HG03565 (cell line): ENCODE measurements at regions not wholly inside any gene's neighbourhood (a gene's known extent, or its start where the extent isn't known, plus 50 kb on each side); places are given as distances from the start of the nearest gene placed in this dataset.
A peak's percentile ranks its signal among the peaks of the same experiment; 100 is the strongest.
"Not testable (repeated sequence)": the region's sequence is repeated elsewhere in the genome, so short reads cannot be mapped to it uniquely, and the experiment has no call there.

ENCODE experiments used
- ATAC-seq: cut with Tn5 transposase; IDR thresholded peaks from one replicate; pipeline ENCODE4 v1.9.1; 2021; ENCODE audit warnings: mild to moderate bottlenecking, moderate library complexity; ENCODE audit not compliant: unreplicated experiment

DNA sequence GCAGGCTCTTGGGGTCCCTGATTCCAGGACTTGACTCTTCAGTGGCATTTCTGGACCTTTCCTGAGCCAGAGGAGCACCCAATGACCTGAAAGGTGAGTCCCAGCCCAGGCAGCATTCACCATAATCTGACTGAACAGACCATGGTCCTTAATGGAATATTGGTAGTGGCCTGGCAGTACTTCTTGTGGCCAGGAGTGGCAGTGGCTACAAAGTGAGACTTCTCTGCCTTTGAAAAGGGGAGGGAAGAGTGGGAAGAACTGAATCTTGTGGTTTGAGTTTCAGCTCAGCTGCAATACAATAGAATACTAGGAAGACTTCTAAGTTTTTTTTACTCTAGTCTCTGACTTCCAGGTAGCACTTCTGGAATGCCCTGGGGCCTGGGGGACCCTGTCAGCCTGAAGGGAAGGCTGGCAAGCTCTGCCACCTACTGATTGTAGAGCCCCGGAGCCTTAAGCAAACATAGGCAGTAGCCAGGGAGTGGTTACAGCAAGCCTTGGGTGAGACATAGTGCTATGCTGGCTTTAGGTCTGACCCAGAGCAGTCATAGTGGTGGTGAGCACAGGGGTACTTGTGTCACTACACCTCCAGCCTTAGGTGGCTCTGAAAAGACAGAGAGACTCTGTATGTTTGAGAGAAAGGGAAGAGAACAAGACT is 674.2 kb upstream of the MANEA start:
- no peak for ATAC-seq

- no peak for ATAC-seq
Measured at GRCh38 chr6:94899191-94899590, 678.1 kb upstream of the MANEA start.

DNA sequence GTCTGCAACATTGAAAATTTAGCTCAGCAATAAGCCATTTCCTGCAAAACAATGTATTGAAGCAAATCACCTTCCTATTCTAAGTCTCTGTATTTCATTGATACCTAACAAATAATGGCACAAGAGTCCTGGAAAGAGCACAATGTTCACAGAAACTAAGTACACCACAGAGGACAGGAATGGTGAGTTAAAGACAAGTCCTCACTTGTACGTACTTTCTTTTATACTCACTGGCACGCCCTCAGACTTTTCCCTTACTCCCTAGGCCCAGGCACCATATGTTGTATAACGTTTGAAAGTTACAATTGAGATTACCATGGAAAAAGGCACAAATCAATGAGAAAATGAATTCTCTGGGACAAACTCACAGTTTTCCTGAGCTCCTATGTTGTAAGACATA is 683.0 kb upstream of the MANEA start:
- ATAC-seq: no peak

- no peak for ATAC-seq
Measured at GRCh38 chr6:94893327-94893726, 684.0 kb upstream of the MANEA start.

GRCh38 chr6:94873819-94874218 is 703.5 kb upstream of the MANEA start:
- not testable (repeated sequence) for ATAC-seq

GRCh38 chr6:94862112-94862511 is 715.2 kb upstream of the MANEA start:
- no peak for ATAC-seq

DNA sequence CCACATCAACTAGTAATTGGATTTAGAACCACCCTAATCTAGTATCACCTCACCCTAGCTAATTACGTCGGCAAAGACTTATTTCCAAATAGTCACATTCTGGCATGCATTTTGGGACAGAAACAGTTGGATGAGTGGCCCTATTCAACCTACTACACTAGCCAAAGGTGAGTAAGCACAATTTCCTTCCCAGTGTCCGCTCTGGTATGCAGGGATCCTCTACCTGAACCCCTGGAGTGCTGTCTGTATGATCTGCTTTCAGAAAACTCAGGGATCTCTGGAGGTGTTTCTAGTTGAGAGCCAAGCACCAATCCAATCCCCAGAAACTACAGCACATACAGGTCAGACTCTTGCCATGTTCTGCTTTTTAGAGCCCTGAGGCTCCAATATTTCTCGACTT is 717.4 kb upstream of the MANEA start:
- ATAC-seq: no peak

GRCh38 chr6:94856999-94857398 is 720.3 kb upstream of the MANEA start:
- not testable (repeated sequence) for ATAC-seq

GRCh38 chr6:94851329-94851728 is 726.0 kb upstream of the MANEA start:
- ATAC-seq: not testable (repeated sequence)

- no peak for ATAC-seq
Measured at GRCh38 chr6:94845742-94846141, 731.6 kb upstream of the MANEA start.

- ATAC-seq: no peak
Measured at GRCh38 chr6:94835264-94835663, 742.1 kb upstream of the MANEA start.

DNA sequence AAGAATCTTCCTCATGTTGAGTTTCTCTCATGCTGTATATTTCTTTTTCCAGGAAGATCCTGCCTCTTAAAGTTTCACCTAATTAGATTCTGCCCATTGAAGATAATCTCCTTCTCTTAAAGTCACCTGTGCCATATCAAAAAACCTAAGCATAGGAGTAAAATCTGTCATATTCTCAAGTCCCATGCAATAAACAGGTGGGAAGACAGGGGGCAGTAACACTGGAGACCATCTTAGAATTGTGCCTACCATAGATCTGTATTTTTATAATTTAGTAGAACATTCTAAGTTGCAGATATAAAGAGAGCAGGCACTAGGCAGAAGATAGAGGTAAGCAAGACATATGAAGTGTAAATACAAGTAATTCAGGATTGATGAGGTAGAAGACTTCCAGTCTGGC is 763.5 kb upstream of the MANEA start:
- no peak for ATAC-seq

- no peak for ATAC-seq
Measured at GRCh38 chr6:94801344-94801743, 776.0 kb upstream of the MANEA start.

- ATAC-seq: no peak
Measured at GRCh38 chr6:94785514-94785913, 791.8 kb upstream of the MANEA start.

- ATAC-seq: not testable (repeated sequence)
Measured at GRCh38 chr6:94785081-94785480, 792.3 kb upstream of the MANEA start.

DNA sequence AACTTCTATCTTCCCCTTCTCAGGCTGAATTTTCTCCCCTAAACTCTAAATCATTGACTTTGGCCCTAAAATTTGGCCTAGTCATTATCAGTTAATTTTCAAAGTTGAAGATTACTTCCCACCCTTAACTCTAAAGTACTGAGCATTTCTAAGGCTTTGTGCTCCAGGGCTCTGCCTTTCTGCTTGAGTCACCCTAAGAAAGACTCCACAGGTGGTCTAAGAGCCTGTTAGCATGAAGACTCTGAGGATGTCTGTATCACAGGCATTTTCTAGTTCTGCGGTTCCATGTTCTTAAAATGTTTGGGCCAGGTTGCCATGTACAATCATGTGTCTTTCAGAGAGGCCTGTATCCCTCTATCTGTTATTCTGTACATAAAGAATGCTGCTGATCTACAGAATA is 808.1 kb upstream of the MANEA start:
- no peak for ATAC-seq

GRCh38 chr6:94751641-94752329 is 825.5 kb upstream of the MANEA start:
- peak; percentile 98 for ATAC-seq

DNA sequence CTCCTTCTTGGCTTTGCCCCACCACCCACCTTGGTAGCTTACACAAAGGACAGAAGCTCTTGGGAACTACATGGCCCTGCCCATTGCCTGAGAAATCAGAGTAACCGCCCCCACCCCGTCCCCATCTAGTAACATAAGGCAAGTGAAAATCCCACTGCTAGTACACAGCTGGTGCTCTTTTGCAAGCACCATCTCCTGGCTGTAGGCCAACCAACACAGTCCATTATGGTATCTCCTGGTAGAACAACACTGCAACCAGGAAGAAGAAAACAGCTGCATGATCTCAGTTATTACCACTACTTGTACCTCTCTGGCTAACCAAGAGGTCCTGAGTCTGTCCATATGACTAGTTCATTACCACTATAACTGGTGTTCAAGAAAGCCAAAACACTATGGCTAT is 841.1 kb upstream of the MANEA start:
- no peak for ATAC-seq

DNA sequence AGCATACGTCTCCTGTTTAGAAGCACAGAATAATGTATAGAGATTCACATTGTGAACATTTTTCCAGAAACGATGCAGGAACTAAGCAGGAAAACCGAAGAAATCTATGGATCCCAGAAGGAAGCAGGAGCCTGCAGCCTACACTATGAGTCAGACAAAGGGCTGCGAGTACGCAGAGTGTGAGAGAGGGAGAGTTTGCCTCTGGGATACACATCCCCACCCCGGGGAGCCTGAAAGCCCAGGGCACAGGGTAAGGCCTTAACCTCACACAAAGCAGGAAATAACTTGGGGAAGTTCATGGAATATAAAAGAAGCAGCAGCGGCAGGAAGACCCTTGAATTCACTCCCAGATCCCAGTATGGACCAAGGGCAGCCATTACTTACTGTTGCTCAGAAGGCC is 842.1 kb upstream of the MANEA start:
- no peak for ATAC-seq

DNA sequence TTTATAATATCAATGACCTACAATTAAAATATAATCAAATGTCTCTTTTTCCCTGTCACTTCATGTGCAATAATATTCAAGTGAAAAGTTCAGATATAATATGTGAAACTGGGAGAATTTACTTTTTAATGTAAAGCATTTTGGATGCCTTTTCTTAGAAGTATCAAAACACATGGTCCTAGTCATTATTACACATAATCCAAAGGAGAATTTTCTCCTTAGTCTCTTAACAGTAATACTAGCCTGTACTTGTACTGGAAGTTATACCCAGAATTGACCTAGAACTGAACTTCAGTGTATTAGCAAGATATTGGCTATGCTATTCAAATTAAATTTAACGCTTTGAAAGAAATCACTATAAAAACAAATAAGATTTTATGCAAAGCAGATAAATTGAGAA is 842.6 kb upstream of the MANEA start:
- ATAC-seq: no peak

- no peak for ATAC-seq
Measured at GRCh38 chr6:94733066-94733465, 844.3 kb upstream of the MANEA start.

GRCh38 chr6:94727710-94728109 is 849.6 kb upstream of the MANEA start:
- ATAC-seq: no peak

- no peak for ATAC-seq
Measured at GRCh38 chr6:94721459-94721858, 855.9 kb upstream of the MANEA start.
